PC-9 (cell line): ENCODE measurements at regions not wholly inside any gene's neighbourhood (a gene's known extent, or its start where the extent isn't known, plus 50 kb on each side); places are given as distances from the start of the nearest gene placed in this dataset.

Source experiments
- BruUV-seq: library from RNA; stranded (reverse); fragments of 400-500 nt; replicated peaks from 2 replicates; lab custom pipeline; 2021; lab: Mats Ljungman, UMichigan
- CTCF ChIA-PET: fragments of 300-600 bp; sonication (Branson Sonifier 250); formaldehyde crosslinking; loops from one replicate; lab custom pipeline; 2022; ENCODE audit warnings: antibody characterized with exemption; lab: Charles Lee
- POLR2A ChIA-PET: fragments of 300-600 bp; sonication (Branson Sonifier 250); formaldehyde crosslinking; loops from one replicate; lab custom pipeline; 2022; ENCODE audit warnings: antibody characterized with exemption; ENCODE audit not compliant: unreplicated experiment; lab: Charles Lee
- DNase-seq, 2 experiments: peaks; one replicate each; pipeline versions ENCODE4 v3.0.0 to v3.0.0-alpha.2; 2015 to 2022; ENCODE audit warnings: mixed read lengths in 1 of 2
- H2AFZ ChIP-seq: fragments of 200-600 bp; sonication (generic); 2 replicates; pipeline ENCODE4 v1.8.1; 2017; ENCODE audit warnings: antibody characterized with exemption
- H3F3A ChIP-seq: fragments of 200-600 bp; sonication (generic); 2 replicates; pipeline ENCODE4 v1.8.1; 2017; ENCODE audit warnings: antibody characterized with exemption, mild to moderate bottlenecking, low read depth; ENCODE audit not compliant: insufficient read depth
- H3K27ac ChIP-seq: fragments of 200-600 bp; sonication (generic); 2 replicates; pipeline ENCODE4 v1.6.1; 2016; ENCODE audit warnings: mixed run types
- H3K27me3 ChIP-seq: fragments of 200-600 bp; sonication (generic); 2 replicates; pipeline ENCODE4 v1.6.1; 2016; ENCODE audit warnings: low read depth, mixed run types; ENCODE audit not compliant: insufficient read depth
- H3K36me3 ChIP-seq: fragments of 200-600 bp; sonication (generic); 2 replicates; pipeline ENCODE4 v1.6.1; 2016; ENCODE audit warnings: low read depth, mixed run types
- H3K4me1 ChIP-seq: fragments of 200-600 bp; sonication (generic); replicated peaks from 2 replicates; pipeline ENCODE4 v1.6.1; 2016; ENCODE audit warnings: mixed run types; ENCODE audit not compliant: insufficient read depth
- H3K4me2 ChIP-seq: fragments of 200-600 bp; sonication (generic); 2 replicates; pipeline ENCODE4 v1.6.1; 2017; ENCODE audit warnings: mixed run types
- H3K4me3 ChIP-seq: fragments of 200-600 bp; sonication (generic); 2 replicates; pipeline ENCODE4 v1.6.1; 2016; ENCODE audit warnings: mixed run types
- H3K79me2 ChIP-seq: fragments of 200-600 bp; sonication (generic); 2 replicates; pipeline ENCODE4 v1.6.1; 2017; ENCODE audit warnings: low read depth, mixed run types
- H3K9me2 ChIP-seq: fragments of 200-600 bp; sonication (generic); 2 replicates; pipeline ENCODE4 v1.8.1; 2017; ENCODE audit warnings: mild to moderate bottlenecking; ENCODE audit not compliant: insufficient read depth
- H3K9me3 ChIP-seq: fragments of 200-600 bp; sonication (generic); 2 replicates; pipeline ENCODE4 v1.8.1; 2016; ENCODE audit warnings: low read depth; ENCODE audit not compliant: insufficient read depth
- H4K20me1 ChIP-seq: fragments of 200-600 bp; sonication (generic); 2 replicates; pipeline ENCODE4 v1.8.1; 2017; ENCODE audit not compliant: insufficient read depth
- CTCF ChIP-seq: fragments of 200-600 bp; sonication (generic); conservative IDR thresholded peaks from 2 replicates; pipeline ENCODE4 v1.6.1; 2017; ENCODE audit warnings: mixed run types, antibody characterized with exemption, mild to moderate bottlenecking, moderate library complexity
- EZH2 ChIP-seq: fragments of 200-600 bp; sonication (generic); IDR thresholded peaks from 2 replicates; pipeline ENCODE4 v1.8.0; 2017; ENCODE audit warnings: antibody characterized with exemption, low read depth
- intact Hi-C: fragments of 100-400 bp; cut with micrococcal nuclease; formaldehyde crosslinking; loops from one replicate; pipeline ENCODE4 v1.10.0; 2022; ENCODE audit not compliant: unreplicated experiment

- H3K9me3 ChIP-seq: no peaks in the 10 kb centered on the region
- CTCF ChIA-PET: no interaction called here
- no peak overlapping the region for H2AFZ ChIP-seq
- H3F3A ChIP-seq: no peaks in the 10 kb centered on the region
- TF ChIP-seq EZH2: no peak
- no peak for TF ChIP-seq CTCF
- no peak overlapping the region for H3K4me3 ChIP-seq
- H3K4me1 ChIP-seq: no peaks in the 10 kb centered on the region
- DNase-seq: no peak
- H3K9me2 ChIP-seq: no peaks in the 10 kb centered on the region
- H3K27me3 ChIP-seq: peaks cover 89% of the 10 kb centered on the region
- H3K27ac ChIP-seq: no peak overlapping the region
- no TSS peak for BruUV-seq
- no peaks in the 10 kb centered on the region for H3K36me3 ChIP-seq
- no peak overlapping the region for H3K4me2 ChIP-seq
- H4K20me1 ChIP-seq: no peaks in the 10 kb centered on the region
- intact Hi-C loops: no loop called here
- no peaks in the 10 kb centered on the region for H3K79me2 ChIP-seq
- POLR2A ChIA-PET: no interaction called here
Measured at GRCh38 chr21:33124889-33125288, 54.9 kb downstream of the OLIG1 start.

- Histone ChIP-seq H3K4me1 (no peaks in the 10 kb centered on the region), H4K20me1 (no peaks in the 10 kb centered on the region), H3K4me3 (no peak overlapping the region), H3K79me2 (no peaks in the 10 kb centered on the region), H2AFZ (no peak overlapping the region), H3K27ac (no peak overlapping the region), H3F3A (no peaks in the 10 kb centered on the region), H3K9me2 (no peaks in the 10 kb centered on the region), H3K36me3 (no peaks in the 10 kb centered on the region), H3K9me3 (no peaks in the 10 kb centered on the region), H3K4me2 (no peak overlapping the region), H3K27me3 (peaks cover 89% of the 10 kb centered on the region)
- DNase-seq: no peak
- BruUV-seq: no TSS peak
- intact Hi-C loops: no loop called here
- no peak for TF ChIP-seq EZH2
- TF ChIP-seq CTCF: no peak
- CTCF ChIA-PET: interaction anchor here (0.6 to 0.7 kb wide), 2 partner anchors 33 to 1999 kb away, joined by 3 to 5 read pairs; no protein-coding TSS in a partner anchor
- POLR2A ChIA-PET: no interaction called here
Measured at GRCh38 chr21:33125680-33126375, 55.9 kb downstream of the OLIG1 start.

GRCh38 chr21:33126569-33126968 is 56.6 kb downstream of the OLIG1 start:
- intact Hi-C loops: no loop called here
- no peak overlapping the region for H3K4me2 ChIP-seq
- ChIA-PET CTCF (interaction anchor here (0.7 kb wide), 1 partner anchor 32 kb away, joined by 5 read pairs; no protein-coding TSS in a partner anchor), POLR2A (no interaction called here)
- H3K79me2 ChIP-seq: no peaks in the 10 kb centered on the region
- H3K9me2 ChIP-seq: no peaks in the 10 kb centered on the region
- H3K36me3 ChIP-seq: no peaks in the 10 kb centered on the region
- H3K9me3 ChIP-seq: no peaks in the 10 kb centered on the region
- peaks cover 90% of the 10 kb centered on the region for H3K27me3 ChIP-seq
- no peaks in the 10 kb centered on the region for H3F3A ChIP-seq
- H2AFZ ChIP-seq: no peak overlapping the region
- no peaks in the 10 kb centered on the region for H3K4me1 ChIP-seq
- TF ChIP-seq EZH2 (no peak), CTCF (no peak)
- BruUV-seq: no TSS peak
- H3K4me3 ChIP-seq: no peak overlapping the region
- H3K27ac ChIP-seq: no peak overlapping the region
- no peak for DNase-seq
- no peaks in the 10 kb centered on the region for H4K20me1 ChIP-seq
